ENCODE measurements at regions not wholly inside any gene's neighbourhood (a gene's known extent, or its start where the extent isn't known, plus 50 kb on each side); places are given as distances from the start of the nearest gene placed in this dataset.
"Not testable (repeated sequence)": the region's sequence is repeated elsewhere in the genome, so short reads cannot be mapped to it uniquely, and the experiment has no call there.

DNA sequence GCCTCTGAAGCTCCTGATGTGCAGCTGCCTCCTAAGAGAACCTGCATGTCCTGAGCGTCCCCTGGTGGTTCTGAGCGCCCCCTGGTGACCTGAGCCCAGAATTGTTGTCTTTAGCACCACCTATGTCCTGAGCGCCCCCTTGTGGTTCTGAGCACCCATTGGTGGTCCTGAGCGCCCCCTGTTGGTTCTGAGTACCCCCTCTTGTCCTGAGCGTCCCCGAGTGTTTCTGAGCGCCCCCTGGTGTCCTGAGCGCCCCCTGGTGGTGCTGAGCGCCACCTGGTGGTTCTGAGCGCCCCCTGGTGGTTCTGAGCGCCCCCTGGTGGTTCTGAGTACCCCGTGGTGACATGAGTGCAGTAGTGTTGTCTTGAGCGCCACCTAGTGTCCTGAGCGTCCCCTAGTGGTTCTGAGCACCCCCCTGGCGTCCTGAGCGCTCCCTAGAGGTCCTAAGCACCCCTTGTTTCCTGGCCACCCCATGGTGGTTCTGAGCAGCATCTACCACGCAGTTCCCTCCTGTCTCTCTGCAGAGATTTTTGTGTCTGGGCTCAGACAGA lies 782.5 kb downstream of the TMEM121 start:
- DNase-seq, result peak; percentile 86 to 98

DNA sequence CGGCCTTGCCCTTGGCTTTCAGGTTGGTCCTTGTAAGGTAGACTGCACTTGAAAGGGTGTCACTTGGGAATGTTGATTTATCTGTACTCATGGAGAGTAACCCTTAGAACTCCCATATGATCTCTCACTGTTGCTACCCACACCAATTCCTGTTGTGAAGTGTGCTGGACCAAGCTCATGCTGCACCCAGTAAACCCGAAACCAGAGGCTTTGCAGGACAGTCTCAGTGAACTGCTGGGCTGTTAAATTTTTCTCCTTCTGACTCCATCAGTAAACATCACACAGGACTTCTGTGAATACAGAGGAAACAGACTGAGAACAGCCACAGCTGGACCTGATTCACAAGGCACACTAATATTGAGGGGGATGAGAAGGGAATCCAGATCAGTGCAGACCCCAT lies 783.0 kb downstream of the TMEM121 start:
- no peak for DNase-seq

GRCh38 chr14:106315436-106315835 lies 789.1 kb downstream of the TMEM121 start:
- no peak for DNase-seq

GRCh38 chr14:106317593-106317992 lies 791.2 kb downstream of the TMEM121 start:
- no peak for DNase-seq

DNA sequence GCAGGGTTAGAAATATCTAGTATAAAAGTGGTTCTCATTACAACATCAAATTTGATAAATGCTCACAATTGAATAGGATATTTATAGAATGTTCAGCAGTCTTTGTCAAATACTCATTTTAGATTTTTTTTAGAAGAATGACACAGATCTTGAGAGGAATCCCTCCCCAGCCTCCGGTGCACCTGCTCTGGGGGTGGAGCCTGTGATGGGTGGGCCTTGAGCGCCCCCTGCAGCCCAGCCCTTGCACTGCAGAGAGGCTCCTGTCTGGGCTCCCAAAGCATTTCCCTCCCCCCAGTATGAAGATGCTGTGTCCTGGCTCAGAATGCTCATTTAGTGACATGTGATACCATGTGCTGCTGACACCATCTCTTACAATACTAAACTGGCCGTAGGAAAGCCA lies 792.3 kb downstream of the TMEM121 start:
- DNase-seq, result peak; percentile 60 to 72

GRCh38 chr14:106323970-106324369 lies 797.6 kb downstream of the TMEM121 start:
- peak; percentile 53 to 54 for DNase-seq

DNA sequence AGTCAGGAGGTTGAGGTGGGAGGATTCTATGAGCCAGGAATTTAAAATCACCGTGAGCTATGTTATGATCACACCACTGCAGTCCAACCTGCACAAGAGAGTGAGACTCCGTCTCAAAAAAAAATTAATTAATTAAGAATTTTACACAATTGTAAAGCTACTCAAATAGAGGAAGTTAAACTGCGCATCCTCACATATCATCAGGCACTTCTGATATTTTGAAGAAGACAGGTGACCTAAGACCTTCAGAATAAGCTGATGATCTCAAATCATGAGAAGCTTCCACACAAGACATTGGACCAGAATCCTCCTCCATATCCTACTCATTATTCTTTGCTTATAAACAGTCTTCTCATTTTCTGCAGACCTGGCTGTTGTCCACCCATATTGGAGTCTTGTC lies 800.9 kb downstream of the TMEM121 start:
- DNase-seq, result no peak

DNA sequence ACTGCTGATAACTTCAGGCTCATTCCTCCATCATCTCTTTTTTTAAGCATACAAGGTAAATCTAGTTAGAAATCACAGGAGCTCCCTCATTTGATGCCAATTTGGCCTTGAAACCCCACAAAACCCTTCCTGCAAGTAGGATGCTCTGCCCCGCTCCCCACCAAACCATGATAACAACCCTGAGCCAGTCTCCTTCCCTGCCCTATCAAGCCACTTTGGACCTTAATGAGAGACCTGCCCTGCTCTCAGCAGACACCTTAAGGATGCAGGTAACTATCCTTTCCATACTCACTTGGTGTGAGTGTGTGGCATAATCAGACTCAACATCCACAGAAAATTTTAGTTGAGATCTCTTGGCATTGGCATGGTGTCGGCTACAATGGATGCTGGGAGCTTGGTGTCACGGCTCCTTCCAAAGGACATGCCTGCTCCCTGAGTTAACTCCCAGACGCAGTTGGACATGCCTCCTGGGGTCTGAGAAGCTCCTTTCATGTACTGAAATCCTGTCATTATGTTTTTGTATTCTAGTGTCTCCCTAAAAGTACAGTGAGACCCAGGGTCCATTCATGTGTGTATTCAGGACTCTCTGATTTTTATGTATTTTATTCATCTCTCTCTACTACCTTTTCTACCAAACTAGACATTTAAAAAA lies 801.4 kb downstream of the TMEM121 start:
- not testable (repeated sequence) for DNase-seq

- DNase-seq, result not testable (repeated sequence)
Measured at GRCh38 chr14:106329243-106329642, 802.9 kb downstream of the TMEM121 start.

DNA sequence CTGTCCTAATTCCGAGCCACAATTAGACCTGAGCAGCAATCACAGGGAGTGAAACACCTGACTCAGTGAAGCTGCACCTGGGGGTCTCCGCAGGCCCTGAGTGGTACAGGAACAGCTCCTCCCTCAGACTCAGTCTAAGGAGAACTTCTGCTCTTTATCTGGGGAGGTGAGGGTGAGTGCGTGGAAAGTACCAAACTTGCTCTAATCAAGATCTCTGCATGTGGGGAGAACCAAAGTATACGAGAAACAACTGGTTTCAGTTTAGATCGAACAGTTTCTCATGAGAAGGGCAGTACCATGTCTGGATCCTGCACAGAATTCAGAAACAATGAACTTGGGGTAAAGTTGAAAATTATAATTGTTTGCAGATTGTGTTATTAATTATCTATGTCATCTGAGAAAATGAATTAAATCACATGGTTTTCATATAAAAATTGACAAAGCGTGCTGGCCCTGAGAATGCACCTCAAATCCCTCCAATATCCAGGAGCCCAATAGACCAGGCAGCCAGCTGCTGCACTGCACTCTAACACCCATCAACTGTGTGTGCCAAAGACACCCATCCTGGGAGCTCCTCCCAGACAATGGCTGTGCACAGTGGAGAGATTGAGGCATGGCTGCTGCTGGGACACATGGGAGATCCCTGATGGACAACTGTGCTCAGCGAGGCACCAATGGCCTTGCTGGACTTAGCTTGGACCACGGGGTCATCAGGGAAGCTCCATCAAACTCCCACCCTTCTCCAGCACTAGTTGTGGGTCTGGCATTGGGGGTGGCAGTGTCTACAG lies 803.8 kb downstream of the TMEM121 start:
- DNase-seq, result not testable (repeated sequence)

DNA sequence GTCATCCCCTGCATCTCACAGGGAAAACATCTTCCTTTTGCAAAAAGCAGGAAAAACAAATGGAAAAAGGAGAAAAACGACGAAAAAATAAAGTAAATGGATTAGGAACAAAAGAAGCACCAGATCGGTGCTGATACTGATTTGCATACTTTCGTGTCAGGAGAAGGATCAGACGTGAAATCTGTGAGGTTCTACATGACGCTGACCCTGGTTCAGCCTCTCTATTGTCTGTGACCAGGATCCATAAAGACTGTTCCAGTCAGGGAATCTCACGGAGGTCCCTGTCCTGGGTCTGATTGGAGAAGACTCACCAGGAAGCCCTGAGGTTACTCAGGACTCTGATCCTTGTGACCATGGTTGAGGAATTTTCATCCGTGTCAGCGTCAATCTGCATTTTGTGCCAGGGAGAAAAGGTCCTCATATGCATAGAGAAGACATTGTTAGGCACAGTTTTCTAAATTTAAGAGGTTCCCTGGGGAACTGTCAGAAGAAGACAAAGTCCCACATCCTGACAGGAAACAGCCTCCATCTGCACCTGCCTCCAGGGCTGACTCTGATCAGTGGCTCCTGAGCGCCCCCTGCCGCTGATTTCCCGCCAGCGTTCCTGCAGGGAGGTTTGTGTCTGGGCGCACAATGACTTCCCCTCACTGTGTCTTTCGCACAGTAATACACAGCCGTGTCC lies 808.2 kb downstream of the TMEM121 start:
- peak; percentile 95 to 98 for DNase-seq

- not testable (repeated sequence) for DNase-seq
Measured at GRCh38 chr14:106335110-106335429, 808.7 kb downstream of the TMEM121 start.

- DNase-seq, result not testable (repeated sequence)
Measured at GRCh38 chr14:106338775-106339174, 812.4 kb downstream of the TMEM121 start.

GRCh38 chr14:106340658-106341057 lies 814.3 kb downstream of the TMEM121 start:
- not testable (repeated sequence) for DNase-seq

DNA sequence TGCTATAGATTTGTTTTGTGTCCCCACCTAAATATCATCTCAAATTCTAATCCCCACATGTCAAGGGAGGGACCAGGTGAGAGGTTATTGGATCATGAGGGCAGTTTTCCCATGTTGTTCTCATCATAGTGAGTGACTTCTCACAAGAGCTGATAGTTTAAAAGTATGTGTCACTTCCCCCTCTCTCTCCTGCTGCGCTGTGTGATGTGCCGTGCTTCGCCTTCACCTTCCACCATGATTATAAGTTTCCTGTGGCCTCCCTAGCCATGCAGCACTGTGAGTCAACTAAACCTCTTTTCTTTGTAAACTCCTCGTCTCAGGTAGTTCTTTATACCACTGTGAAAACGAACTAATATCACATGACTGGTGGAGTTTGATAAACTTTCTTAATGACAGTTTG lies 814.8 kb downstream of the TMEM121 start:
- DNase-seq, result not testable (repeated sequence)

- DNase-seq, result no peak
Measured at GRCh38 chr14:106343626-106344025, 817.2 kb downstream of the TMEM121 start.

GRCh38 chr14:106344065-106344614 lies 817.8 kb downstream of the TMEM121 start:
- not testable (repeated sequence) for DNase-seq

GRCh38 chr14:106344791-106345479 lies 818.6 kb downstream of the TMEM121 start:
- not testable (repeated sequence) for DNase-seq

- DNase-seq, result no peak
Measured at GRCh38 chr14:106346084-106346483, 819.7 kb downstream of the TMEM121 start.

DNA sequence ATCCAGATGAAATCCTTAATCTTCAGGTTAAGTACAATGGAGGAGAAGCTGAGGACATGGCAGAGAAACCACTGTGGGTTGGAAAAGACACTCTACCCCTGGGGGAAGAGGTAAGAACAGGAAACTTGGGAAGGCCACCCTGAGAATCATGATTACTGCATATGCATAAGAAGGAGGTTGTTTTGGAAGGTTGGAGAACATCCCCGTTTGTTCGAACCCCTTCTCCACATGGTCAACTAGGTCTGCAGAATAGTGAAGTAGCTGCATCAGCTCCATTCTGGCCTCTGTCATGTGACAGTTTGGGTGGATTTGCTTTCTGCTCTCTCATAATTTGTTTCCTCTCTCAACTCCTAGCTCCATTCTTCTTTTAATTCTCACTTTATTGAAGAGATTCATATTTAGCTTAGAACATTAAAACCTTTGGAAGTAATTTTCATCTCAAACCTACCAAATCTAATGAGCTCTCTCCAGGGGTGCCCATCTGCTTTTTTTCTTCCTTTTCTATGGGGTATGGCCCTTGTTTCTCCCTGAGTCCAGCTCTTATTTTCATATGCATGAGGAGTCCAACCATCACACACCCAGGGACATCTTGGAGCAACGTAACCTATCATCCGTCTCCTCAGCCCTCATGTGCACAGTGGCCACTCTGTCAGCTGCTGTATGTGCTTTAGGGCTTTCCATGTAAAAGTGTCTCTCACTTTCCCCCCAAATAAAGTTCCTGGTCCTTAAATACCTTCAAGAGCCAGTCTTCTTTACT lies 820.3 kb downstream of the TMEM121 start:
- DNase-seq, result no peak

GRCh38 chr14:106347291-106347778 lies 821.0 kb downstream of the TMEM121 start:
- no peak for DNase-seq

All from stimulated activated CD4-positive, alpha-beta T cell treated with anti-CD3 and anti-CD28 coated beads, Interleukin-2, amount 100 ng/mL, for 24 hours (primary cell).